ENCODE measurements at regions not wholly inside any gene's neighbourhood (a gene's known extent, or its start where the extent isn't known, plus 50 kb on each side); places are given as distances from the start of the nearest gene placed in this dataset.

- TF ChIP-seq CTCF (IDR thresholded peaks at IDR 0.05) (no peak), ZFX (IDR thresholded peaks at IDR 0.05; ENCODE audit: borderline replicate concordance) (no peak)
Measured at GRCh38 chr7:116408166-116408565, 91.4 kb upstream of the CAV2 start.
